Neural crest cell (in vitro differentiated cells): ENCODE measurements at regions not wholly inside any gene's neighbourhood (a gene's known extent, or its start where the extent isn't known, plus 50 kb on each side); places are given as distances from the start of the nearest gene placed in this dataset.

Experiments
- DNase-seq: peaks from one replicate; pipeline ENCODE4 v3.0.0; 2021; ENCODE audit warnings: low read depth, mixed read lengths, low spot score
- H3K27ac Mint-ChIP-seq: one replicate; pipeline ENCODE4 v1.8.0; 2021; ENCODE audit warnings: mild to moderate bottlenecking, mixed read lengths; ENCODE audit not compliant: unreplicated experiment
- H3K27me3 Mint-ChIP-seq: 2 replicates; pipeline ENCODE4 v1.8.0; 2021; ENCODE audit warnings: low read depth, mild to moderate bottlenecking, mixed read lengths
- H3K36me3 Mint-ChIP-seq: 2 replicates; pipeline ENCODE4 v1.8.0; 2021; ENCODE audit warnings: low read depth, mild to moderate bottlenecking, mixed read lengths
- H3K4me1 Mint-ChIP-seq: 2 replicates; pipeline ENCODE4 v1.8.0; 2021; ENCODE audit warnings: mixed read lengths
- H3K4me3 Mint-ChIP-seq: one replicate; pipeline ENCODE4 v1.8.0; 2021; ENCODE audit warnings: mild to moderate bottlenecking, mixed read lengths
- H3K9me3 Mint-ChIP-seq: 2 replicates; pipeline ENCODE4 v1.8.0; 2021; ENCODE audit warnings: mixed read lengths
- TF ChIP-seq, protein P1 (sequence below): fragments of 200-600 bp; sonication (generic); conservative IDR thresholded peaks from 2 replicates; pipeline ENCODE4 v1.5.0; 2021; ENCODE audit warnings: antibody characterized with exemption, mild to moderate bottlenecking

DNA sequence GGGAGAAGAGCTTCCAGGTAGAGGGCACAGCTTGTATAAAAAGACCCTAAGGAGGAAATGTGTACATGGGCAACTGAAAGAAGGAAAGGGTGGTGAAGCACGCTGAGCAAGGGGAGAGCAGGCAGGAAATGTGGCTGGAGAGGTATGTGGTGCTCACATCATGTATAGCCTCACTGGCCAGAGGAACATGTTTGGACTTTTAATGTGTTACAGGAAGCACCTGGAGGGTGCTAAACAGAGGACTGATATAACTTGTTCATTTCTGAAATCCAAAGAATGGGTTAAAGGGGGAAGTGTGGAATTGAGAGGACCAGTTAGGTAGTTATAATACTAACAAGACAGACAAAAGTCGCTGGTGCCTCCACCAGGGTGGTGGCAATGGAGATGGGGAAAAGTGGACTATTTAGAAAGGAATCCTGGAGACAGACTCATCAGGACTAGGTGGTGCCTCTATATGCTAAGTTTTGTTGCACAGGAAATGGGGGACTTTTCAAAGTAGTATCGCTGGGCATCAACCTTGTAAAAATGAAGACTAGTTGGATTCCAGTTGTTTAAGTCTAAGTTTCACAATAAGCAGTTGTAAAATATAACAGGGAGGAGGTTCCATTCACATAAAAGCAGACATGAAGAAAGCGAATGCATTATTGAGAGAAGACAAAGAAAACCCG lies 63.1 kb upstream of the CD180 start:
- Mint-ChIP-seq H3K4me3 (no peak overlapping the region), H3K9me3 (peaks cover 9% of the 10 kb centered on the region), H3K27me3 (no peaks in the 10 kb centered on the region), H3K27ac (no peak overlapping the region), H3K36me3 (peaks cover 6% of the 10 kb centered on the region), H3K4me1 (peaks cover 14% of the 10 kb centered on the region)
- TF ChIP-seq, protein P1, sequence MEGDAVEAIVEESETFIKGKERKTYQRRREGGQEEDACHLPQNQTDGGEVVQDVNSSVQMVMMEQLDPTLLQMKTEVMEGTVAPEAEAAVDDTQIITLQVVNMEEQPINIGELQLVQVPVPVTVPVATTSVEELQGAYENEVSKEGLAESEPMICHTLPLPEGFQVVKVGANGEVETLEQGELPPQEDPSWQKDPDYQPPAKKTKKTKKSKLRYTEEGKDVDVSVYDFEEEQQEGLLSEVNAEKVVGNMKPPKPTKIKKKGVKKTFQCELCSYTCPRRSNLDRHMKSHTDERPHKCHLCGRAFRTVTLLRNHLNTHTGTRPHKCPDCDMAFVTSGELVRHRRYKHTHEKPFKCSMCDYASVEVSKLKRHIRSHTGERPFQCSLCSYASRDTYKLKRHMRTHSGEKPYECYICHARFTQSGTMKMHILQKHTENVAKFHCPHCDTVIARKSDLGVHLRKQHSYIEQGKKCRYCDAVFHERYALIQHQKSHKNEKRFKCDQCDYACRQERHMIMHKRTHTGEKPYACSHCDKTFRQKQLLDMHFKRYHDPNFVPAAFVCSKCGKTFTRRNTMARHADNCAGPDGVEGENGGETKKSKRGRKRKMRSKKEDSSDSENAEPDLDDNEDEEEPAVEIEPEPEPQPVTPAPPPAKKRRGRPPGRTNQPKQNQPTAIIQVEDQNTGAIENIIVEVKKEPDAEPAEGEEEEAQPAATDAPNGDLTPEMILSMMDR = no peak
- DNase-seq = no peak

DNA sequence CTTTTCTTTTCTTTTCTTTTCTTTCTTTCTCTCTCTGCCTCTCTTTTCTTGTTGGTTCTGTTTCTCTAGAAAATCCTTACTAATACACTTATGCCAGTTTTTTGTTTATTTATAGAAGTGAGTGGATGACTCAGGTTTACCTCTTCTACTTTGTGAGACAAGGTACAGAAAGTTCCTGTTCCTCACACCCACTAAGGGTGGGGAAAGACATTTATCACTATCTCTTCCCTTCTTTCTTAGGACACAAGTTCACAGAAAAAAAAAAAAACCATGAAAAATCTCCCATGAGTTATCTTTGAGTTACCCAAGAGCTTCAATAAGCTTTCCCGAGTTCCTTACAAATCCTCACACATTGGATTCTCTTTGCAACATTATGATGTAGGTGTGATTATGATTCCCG lies 60.9 kb upstream of the CD180 start:
- no peaks in the 10 kb centered on the region for H3K27me3 Mint-ChIP-seq
- no peak overlapping the region for H3K27ac Mint-ChIP-seq
- no peak for DNase-seq
- no peak overlapping the region for H3K4me3 Mint-ChIP-seq
- TF ChIP-seq, protein P1 = no peak
- peaks cover 6% of the 10 kb centered on the region for H3K36me3 Mint-ChIP-seq
- peaks cover 5% of the 10 kb centered on the region for H3K9me3 Mint-ChIP-seq
- H3K4me1 Mint-ChIP-seq = peaks cover 10% of the 10 kb centered on the region

DNA sequence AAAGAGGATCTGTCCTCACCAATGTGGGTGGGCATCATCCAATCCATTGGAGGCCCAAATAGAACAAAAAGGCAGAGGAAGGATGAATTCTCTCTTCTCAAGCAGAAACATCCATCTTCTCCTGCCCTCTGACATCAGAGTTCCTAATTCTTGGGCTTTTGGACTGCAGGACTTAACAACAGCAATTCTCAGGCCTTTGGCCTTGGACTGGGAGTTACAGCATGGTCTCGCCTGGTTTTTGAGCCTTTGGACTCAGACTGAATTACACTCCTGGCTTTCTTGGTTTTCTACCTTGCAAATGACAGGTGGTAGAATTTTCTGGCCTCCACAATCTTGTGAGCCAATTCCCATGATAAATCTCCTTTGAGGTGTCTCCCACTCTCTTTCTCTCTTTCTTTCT lies 60.5 kb upstream of the CD180 start:
- Mint-ChIP-seq H3K27me3 (no peaks in the 10 kb centered on the region), H3K36me3 (peaks cover 6% of the 10 kb centered on the region), H3K9me3 (peaks cover 9% of the 10 kb centered on the region), H3K27ac (no peak overlapping the region), H3K4me1 (peaks cover 10% of the 10 kb centered on the region), H3K4me3 (no peak overlapping the region)
- DNase-seq = no peak
- TF ChIP-seq, protein P1 = no peak

DNA sequence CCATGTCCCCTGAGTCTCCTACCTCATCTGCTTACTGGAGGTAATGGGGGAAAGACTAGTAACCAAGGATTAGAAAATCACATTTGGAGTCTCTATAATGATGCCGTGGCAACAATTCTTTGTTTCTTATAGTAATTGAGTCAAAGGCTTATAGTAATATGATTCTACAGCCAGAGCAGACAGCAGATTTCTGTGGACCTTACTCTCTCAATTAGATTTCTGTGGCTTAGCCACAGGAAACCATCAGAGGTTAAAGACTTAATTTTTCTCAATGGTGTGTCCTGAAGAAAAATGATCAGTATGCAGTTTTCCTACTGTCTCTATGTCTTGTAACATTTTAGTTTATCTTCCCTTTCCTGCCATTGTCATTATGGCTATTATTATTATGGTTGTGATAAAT lies 59.3 kb upstream of the CD180 start:
- Mint-ChIP-seq H3K9me3 (peaks cover 9% of the 10 kb centered on the region), H3K27me3 (no peaks in the 10 kb centered on the region), H3K4me3 (no peak overlapping the region), H3K4me1 (peaks cover 10% of the 10 kb centered on the region), H3K36me3 (peaks cover 6% of the 10 kb centered on the region), H3K27ac (no peak overlapping the region)
- TF ChIP-seq, protein P1 = no peak
- DNase-seq = no peak

DNA sequence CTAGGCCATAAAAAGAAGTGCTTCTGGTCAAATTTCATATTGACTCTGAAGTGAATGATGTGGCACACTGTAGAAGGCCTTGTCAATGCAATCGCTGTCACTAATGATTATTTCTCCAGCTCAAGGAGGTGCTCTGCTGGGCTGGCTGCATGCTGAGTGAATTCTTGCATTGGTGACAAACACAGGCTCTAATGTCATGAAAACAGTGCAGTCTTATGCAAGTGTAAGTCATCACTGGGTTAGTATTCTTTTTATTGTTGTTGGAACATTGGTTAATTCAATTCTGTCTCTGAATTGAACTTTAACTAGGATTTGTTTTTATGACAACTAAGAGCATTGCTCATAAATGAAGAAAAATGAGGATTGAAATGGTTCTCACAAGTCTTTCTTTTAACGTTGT lies 57.3 kb upstream of the CD180 start:
- Mint-ChIP-seq H3K27ac (no peak overlapping the region), H3K36me3 (no peaks in the 10 kb centered on the region), H3K4me1 (peaks cover 10% of the 10 kb centered on the region), H3K9me3 (peaks cover 9% of the 10 kb centered on the region), H3K4me3 (no peak overlapping the region), H3K27me3 (no peaks in the 10 kb centered on the region)
- DNase-seq = no peak
- TF ChIP-seq, protein P1 = no peak
